ENCODE measurements at regions not wholly inside any gene's neighbourhood (a gene's known extent, or its start where the extent isn't known, plus 50 kb on each side); places are given as distances from the start of the nearest gene placed in this dataset.

DNA sequence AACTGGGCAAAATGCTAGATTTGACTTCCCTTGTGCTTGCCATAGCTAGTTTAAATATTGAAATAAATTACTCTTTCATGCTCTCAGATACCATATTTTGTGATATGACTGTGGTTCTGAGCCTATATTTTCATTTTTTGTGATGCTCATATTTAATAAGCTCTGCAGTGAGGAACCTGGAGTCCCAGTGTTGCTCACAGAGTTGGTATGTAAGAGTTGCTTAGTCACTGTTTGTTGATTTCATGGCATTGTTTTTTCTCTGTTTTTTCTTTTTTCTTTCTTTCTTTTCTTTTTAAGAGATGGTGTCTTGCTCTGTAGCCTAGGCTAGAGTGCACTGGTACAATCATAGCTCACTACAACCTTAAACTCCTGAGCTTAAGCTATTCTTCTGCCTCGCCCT, 750.5 kb upstream of the TMEM132C start:
- peaks cover 3% of the 10 kb centered on the region for H3K9me3 Mint-ChIP-seq (ENCODE audit: low read depth)
- H3K4me3 Mint-ChIP-seq: no peak overlapping the region
- CTCF ChIA-PET: no interaction called here
- H3K36me3 Mint-ChIP-seq: no peaks in the 10 kb centered on the region
- H3K27me3 Mint-ChIP-seq: no peaks in the 10 kb centered on the region
- ATAC-seq (no peak), DNase-seq (no peak)
- H3K27ac Mint-ChIP-seq: no peak overlapping the region
- H3K4me1 Mint-ChIP-seq: no peaks in the 10 kb centered on the region

DNA sequence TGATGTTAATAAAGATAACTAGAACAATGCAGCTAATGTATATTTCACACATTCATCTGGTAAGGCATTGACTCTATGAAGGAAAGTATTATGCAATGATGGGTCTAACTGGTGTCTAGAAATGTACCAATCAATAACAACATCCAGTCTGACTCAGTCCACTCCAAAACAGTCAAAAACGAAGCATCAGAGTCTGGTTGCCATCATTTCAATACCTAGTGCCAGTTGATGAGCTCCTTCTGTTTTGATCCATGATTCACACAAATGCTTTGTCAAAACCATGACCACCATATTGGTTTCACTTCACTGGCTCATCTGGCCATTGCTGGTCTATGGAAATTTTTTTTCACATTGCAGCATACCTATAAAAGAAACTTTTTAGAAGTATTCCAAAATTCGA, 747.2 kb upstream of the TMEM132C start:
- H3K36me3 Mint-ChIP-seq: no peaks in the 10 kb centered on the region

DNA sequence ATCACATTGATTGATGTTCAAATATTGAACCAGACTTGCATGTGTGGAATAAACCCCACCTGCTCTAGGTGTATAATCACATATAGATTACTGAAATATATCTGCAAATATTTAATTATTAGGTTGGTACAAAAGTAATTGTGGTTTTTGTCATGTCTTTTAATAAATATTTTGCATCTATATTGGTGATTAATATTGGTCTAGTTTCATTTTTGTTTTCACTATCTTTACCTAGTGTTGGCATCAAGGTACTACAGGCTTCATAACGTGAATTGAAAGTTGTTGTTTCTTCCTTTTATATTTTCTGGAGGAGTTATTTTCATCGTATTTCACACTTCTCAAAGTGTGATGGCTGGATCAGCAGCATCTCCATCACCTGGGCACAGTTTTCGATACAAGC, 740.0 kb upstream of the TMEM132C start:
- Mint-ChIP-seq H3K4me3 (no peak overlapping the region), H3K9me3 (ENCODE audit: low read depth) (no peaks in the 10 kb centered on the region), H3K27me3 (no peaks in the 10 kb centered on the region), H3K27ac (no peak overlapping the region), H3K4me1 (no peaks in the 10 kb centered on the region), H3K36me3 (no peaks in the 10 kb centered on the region)
- CTCF ChIA-PET: no interaction called here
- DNase-seq (no peak), ATAC-seq (no peak)

More for the DNA sequence above, 747.2 kb upstream of the TMEM132C start:
- Mint-ChIP-seq H3K27me3 (no peaks in the 10 kb centered on the region), H3K4me3 (no peak overlapping the region), H3K27ac (no peak overlapping the region), H3K9me3 (ENCODE audit: low read depth) (peaks cover 3% of the 10 kb centered on the region), H3K4me1 (no peaks in the 10 kb centered on the region)
- ATAC-seq: no peak
- DNase-seq: no peak
- CTCF ChIA-PET: no interaction called here

DNA sequence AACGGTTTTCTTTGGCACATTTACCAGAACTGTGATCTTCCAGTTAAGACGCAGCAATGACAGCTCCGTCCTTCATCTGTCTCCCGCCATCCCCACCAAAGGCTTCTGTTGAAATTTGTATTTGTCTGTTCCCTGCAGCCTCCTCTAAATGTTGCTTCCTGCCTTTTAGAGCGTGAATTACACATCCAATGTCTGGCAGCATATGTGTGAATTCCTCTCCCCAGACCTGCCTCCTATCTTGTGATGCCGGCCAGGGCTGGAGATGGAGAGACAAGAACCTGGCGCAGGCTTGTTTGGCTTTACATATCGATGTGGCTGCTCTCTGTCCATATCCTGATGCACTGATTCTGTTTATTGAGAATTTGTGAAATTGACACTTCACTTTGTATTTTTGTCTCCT, 738.4 kb upstream of the TMEM132C start:
- no peaks in the 10 kb centered on the region for H3K27me3 Mint-ChIP-seq
- H3K27ac Mint-ChIP-seq: no peak overlapping the region
- H3K4me3 Mint-ChIP-seq: no peak overlapping the region
- no peak for DNase-seq
- no peak for ATAC-seq
- H3K9me3 Mint-ChIP-seq (ENCODE audit: low read depth): no peaks in the 10 kb centered on the region
- no peaks in the 10 kb centered on the region for H3K36me3 Mint-ChIP-seq
- CTCF ChIA-PET: no interaction called here
- no peaks in the 10 kb centered on the region for H3K4me1 Mint-ChIP-seq

DNA sequence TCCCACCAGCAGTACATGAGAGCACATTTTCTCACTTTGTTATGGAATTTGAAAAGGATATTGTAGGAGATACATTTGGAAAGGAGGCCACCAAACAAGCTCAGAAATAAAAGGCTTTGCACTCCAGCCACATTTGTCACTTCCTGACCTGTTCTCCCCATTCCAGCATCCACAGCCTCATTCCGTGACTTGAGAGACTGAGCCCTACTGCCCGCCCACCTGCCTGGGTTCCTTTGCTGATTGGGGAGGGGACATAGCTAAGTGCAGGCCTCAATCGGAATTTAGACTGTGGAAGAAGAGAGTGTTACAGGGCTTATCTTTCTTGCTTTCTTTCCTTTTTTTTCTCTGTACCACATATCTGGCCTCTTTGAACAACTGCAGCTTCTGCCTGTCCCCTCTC, 735.4 kb upstream of the TMEM132C start:
- ATAC-seq: no peak
- H3K27me3 Mint-ChIP-seq: peaks cover 2% of the 10 kb centered on the region
- no peaks in the 10 kb centered on the region for H3K9me3 Mint-ChIP-seq (ENCODE audit: low read depth)
- DNase-seq: no peak
- H3K4me1 Mint-ChIP-seq: no peaks in the 10 kb centered on the region
- CTCF ChIA-PET: no interaction called here
- no peak overlapping the region for H3K27ac Mint-ChIP-seq
- H3K4me3 Mint-ChIP-seq: no peak overlapping the region
- H3K36me3 Mint-ChIP-seq: no peaks in the 10 kb centered on the region

DNA sequence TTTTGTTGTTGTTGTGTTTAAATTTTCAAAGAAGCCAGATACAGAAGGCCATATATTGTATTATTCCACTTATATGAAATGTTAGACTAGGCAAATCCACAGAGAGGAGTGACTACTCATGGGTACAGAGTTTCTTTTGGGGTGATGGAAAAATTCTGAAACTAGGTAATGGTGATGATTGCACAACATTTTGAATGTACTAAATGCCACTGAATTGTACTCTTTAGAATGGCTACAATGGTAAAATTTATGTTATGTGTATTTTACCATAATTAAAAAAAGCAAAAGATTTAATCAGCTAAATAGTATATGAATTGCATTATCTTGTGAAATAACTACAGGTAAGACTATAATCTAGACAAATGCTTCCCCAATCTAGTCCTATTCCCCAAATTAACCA, 733.6 kb upstream of the TMEM132C start:
- Mint-ChIP-seq H3K27ac (no peak overlapping the region), H3K27me3 (peaks cover 2% of the 10 kb centered on the region), H3K9me3 (ENCODE audit: low read depth) (no peaks in the 10 kb centered on the region), H3K36me3 (no peaks in the 10 kb centered on the region), H3K4me3 (no peak overlapping the region), H3K4me1 (no peaks in the 10 kb centered on the region)
- DNase-seq (no peak), ATAC-seq (no peak)
- CTCF ChIA-PET: no interaction called here

DNA sequence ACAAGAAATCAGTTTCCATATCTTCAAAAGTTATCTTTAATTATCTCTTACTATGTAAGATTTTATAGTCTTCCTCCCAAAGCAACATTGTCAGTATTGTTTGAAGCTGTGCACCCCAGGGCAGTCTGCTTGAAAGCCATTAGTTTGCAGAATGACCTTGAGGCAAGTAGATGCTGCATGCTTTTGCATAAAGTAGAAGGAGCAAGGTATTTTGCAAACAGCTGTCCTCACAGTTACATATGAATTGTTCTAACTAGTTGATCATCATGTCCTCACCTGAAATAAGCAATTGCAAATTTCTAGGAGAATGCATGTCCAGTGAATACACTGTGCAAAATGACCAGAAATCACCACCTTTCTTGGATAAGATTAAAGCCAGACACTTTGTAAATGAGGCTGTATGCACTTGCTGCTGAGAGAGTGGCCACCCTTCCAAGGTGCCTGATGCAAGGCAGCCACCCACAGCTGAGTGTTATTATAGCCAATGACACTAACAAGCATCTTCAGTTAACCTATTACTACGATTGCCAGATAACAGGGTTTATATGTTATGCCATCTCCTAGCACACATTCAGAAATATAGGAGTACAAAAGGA, 730.0 kb upstream of the TMEM132C start:
- Mint-ChIP-seq H3K36me3 (no peaks in the 10 kb centered on the region), H3K27me3 (peaks cover 2% of the 10 kb centered on the region), H3K9me3 (ENCODE audit: low read depth) (no peaks in the 10 kb centered on the region), H3K4me3 (no peak overlapping the region), H3K4me1 (no peaks in the 10 kb centered on the region), H3K27ac (no peak overlapping the region)
- CTCF ChIA-PET: no interaction called here
- ATAC-seq: no peak
- DNase-seq: no peak

DNA sequence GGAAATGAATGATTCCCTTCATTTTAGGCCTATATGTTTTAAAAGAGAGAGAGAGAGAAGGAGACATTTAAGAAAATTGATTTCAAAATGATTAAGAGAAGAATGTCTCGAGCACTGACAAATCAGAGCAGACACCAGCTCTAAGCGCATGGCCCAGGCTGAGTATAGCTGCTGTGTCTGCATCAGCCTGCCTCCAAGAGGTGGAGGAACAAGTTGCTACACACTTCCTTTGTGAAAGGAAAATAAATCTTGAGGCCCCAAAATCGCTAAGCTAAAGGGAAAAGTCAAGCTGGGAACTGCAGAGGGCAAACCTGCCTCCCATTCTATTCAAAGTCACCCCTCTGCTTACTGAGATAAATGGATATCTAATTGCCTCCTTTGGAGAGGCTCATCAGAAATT, 728.7 kb upstream of the TMEM132C start:
- Mint-ChIP-seq H3K27me3 (peaks cover 2% of the 10 kb centered on the region), H3K4me1 (no peaks in the 10 kb centered on the region), H3K4me3 (no peak overlapping the region), H3K9me3 (ENCODE audit: low read depth) (no peaks in the 10 kb centered on the region), H3K27ac (no peak overlapping the region), H3K36me3 (no peaks in the 10 kb centered on the region)
- CTCF ChIA-PET: no interaction called here
- ATAC-seq (no peak), DNase-seq (no peak)

DNA sequence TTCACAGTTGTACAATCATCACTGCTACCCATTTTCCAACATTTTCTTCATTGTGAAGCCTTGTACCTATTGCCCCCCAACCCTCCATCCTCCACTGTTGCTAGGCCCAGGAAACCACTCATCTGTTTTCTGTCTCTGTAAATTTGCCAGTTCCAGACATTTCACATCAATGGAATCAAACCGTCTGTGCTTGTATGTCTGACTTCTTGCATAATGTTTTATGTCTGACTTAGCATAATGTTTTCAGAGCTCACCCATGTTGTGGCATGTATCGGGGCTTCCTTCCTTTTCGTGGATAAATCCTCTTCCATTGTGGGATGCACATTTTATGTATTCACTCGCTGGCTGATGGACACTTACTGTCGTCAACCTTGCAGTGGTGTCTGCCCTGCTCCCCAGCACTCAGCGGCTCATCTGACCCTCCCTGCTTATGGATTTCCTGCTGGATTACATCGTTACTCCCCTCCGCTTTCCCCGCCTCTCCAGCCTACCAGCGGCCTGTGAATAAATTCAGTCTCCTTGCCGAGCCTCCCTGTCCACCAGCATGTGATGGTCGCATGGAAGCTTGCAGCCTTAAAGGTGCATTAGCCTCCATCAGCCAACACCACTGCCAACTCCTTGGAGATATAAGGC, 727.6 kb upstream of the TMEM132C start:
- Mint-ChIP-seq H3K36me3 (no peaks in the 10 kb centered on the region), H3K4me1 (no peaks in the 10 kb centered on the region), H3K27ac (no peak overlapping the region), H3K4me3 (no peak overlapping the region), H3K9me3 (ENCODE audit: low read depth) (no peaks in the 10 kb centered on the region), H3K27me3 (peaks cover 2% of the 10 kb centered on the region)
- CTCF ChIA-PET: no interaction called here
- ATAC-seq (no peak), DNase-seq (no peak)

DNA sequence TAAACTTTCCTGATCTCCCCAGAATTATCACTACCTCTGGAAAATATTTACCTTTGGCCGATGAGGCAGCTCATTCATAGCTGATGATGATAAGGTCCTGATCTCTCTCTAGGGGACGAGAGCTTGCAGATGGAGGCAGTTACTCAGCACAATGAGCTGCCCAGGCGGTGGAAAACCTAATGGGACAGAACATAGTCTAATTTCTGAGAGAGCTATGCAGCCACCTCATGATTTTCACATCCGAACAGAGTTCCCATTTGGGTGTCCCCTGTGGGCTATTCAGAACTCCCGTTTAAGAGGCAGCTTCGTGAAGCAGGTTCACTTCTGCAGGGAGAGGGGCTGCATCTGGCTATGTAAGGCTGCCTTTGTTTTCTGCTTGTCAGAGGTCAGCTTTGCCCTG, 724.6 kb upstream of the TMEM132C start:
- Mint-ChIP-seq H3K27me3 (no peaks in the 10 kb centered on the region), H3K36me3 (no peaks in the 10 kb centered on the region), H3K27ac (no peak overlapping the region), H3K4me3 (no peak overlapping the region), H3K4me1 (no peaks in the 10 kb centered on the region), H3K9me3 (ENCODE audit: low read depth) (no peaks in the 10 kb centered on the region)
- CTCF ChIA-PET: no interaction called here
- no peak for ATAC-seq
- DNase-seq: no peak

DNA sequence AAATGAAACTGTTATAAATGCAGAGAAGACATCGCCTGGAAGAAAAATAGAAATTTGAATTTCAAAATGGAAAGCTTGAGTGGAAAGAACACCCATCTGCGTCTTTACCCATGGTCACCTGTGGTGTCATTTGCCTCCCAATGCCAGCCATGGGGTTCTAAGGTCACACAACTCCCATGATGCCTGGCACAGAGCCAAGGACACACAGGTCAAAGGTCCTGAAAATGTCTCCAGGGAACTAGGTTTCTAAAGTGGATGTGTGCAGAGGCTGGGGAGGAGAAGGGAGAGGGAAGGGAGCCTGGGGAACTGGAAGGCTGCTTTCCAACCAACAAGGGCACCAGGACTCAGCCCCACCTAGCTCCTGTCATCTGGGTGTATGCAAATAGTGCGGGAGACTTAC, 724.0 kb upstream of the TMEM132C start:
- CTCF ChIA-PET: no interaction called here
- Mint-ChIP-seq H3K9me3 (ENCODE audit: low read depth) (no peaks in the 10 kb centered on the region), H3K36me3 (no peaks in the 10 kb centered on the region), H3K4me1 (no peaks in the 10 kb centered on the region), H3K27ac (no peak overlapping the region), H3K27me3 (no peaks in the 10 kb centered on the region), H3K4me3 (no peak overlapping the region)
- no peak for DNase-seq
- no peak for ATAC-seq

DNA sequence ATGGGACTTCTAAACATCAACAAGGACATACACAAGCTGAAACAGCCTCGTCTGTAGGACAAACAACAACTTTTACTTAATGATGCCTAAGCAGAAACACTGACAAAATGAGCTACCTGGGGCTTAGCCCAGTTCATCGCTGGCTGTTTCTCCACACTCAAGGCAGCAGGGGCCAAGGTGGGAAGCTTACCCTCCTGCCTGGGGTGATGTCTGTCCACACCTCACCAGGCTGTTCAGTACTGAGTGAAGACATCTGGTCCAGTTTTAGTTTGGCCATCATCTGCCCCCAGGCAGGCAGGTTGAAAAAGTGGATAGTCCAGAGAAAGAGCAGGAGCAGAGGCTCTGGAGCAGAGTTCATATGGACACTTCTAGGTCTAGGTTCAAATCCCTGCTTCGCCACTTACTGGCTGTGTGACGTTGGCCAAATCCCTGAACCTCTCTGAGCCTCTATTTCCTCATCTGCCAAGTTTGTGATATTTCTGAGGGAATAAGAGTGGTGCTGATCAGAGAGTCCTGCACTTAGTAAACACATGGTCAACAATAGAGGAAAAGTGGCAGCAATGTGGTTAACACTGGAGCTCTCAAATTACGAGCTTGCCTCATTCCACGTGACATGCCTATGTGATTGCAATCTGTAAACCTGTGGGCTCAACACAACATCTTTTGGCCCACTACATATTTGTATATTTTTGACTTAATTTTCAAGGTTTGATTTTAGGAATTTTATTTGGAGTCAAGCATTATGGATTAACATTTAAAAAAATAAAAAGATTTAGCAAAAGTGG, 720.1 kb upstream of the TMEM132C start:
- H3K9me3 Mint-ChIP-seq (ENCODE audit: low read depth): peaks cover 8% of the 10 kb centered on the region
- DNase-seq: no peak
- no peak overlapping the region for H3K4me3 Mint-ChIP-seq
- H3K36me3 Mint-ChIP-seq: no peaks in the 10 kb centered on the region
- no peak for ATAC-seq
- H3K27ac Mint-ChIP-seq: no peak overlapping the region
- H3K4me1 Mint-ChIP-seq: no peaks in the 10 kb centered on the region
- H3K27me3 Mint-ChIP-seq: peaks cover 4% of the 10 kb centered on the region
- CTCF ChIA-PET: no interaction called here

DNA sequence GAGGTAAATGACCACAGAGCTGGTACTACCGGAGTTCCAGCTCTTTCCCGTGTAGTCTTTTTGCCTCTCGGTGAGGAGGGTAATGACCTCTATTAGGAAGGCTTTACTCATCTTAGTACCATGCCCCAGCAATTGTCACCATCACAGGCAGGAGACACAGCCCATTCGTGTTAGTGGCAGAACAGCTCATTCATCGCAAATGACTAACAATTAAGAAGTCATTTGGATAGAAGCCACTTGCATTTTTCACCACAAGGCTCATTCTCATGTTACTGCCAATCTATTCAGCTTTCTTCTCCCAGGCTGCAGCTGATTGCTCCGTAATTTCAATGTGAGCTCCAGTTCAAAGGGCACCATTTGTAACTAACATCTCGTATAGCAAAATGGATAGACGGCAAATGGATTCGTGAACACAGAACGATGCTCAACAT, 718.8 kb upstream of the TMEM132C start:
- Mint-ChIP-seq H3K27ac (no peak overlapping the region), H3K9me3 (ENCODE audit: low read depth) (peaks cover 11% of the 10 kb centered on the region), H3K27me3 (peaks cover 4% of the 10 kb centered on the region), H3K36me3 (peaks cover 2% of the 10 kb centered on the region), H3K4me1 (no peaks in the 10 kb centered on the region), H3K4me3 (no peak overlapping the region)
- DNase-seq: no peak
- CTCF ChIA-PET: no interaction called here
- ATAC-seq: no peak

DNA sequence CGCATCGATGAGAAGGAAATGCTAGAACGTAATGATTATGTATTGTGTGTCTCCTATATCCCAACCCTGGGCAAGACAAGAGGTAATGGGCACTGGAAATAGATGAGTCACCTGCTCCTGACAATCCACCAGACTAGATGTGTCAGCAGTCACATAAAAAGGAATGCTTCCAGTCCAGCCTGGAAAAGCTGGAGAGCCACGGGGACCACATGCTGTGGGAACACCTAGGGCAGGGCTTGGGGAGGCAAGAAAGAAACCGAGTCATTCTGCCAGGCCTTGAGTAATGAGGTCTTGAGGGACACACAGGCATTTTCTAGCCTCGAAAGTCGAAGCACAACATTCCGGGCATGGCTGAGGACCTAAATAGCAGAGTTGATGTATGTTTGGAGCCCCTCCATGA, 716.7 kb upstream of the TMEM132C start:
- CTCF ChIA-PET: no interaction called here
- H3K36me3 Mint-ChIP-seq: peaks cover 2% of the 10 kb centered on the region
- no peaks in the 10 kb centered on the region for H3K4me1 Mint-ChIP-seq
- DNase-seq (no peak), ATAC-seq (no peak)
- no peak overlapping the region for H3K4me3 Mint-ChIP-seq
- peaks cover 11% of the 10 kb centered on the region for H3K9me3 Mint-ChIP-seq (ENCODE audit: low read depth)
- no peak overlapping the region for H3K27ac Mint-ChIP-seq
- peaks cover 4% of the 10 kb centered on the region for H3K27me3 Mint-ChIP-seq

All from activated CD8-positive, alpha-beta memory T cell treated with anti-CD3 and anti-CD28 coated beads, Interleukin-2, amount 10 ng/mL, durations not matched to agents 7 days and 5 days (primary cell).